DOHH2 (cell line): ENCODE measurements at regions not wholly inside any gene's neighbourhood (a gene's known extent, or its start where the extent isn't known, plus 50 kb on each side); places are given as distances from the start of the nearest gene placed in this dataset.
A peak's percentile ranks its signal among the peaks of the same experiment; 100 is the strongest.

Experiments
- H3F3A ChIP-seq: fragments of 200-600 bp; sonication (generic), shearing (Covaris generic); 2 replicates; pipeline ENCODE4 v1.6.0; 2016; ENCODE audit warnings: antibody characterized with exemption, mild to moderate bottlenecking; ENCODE audit not compliant: control insufficient read depth, insufficient read depth
- H3K27ac ChIP-seq: fragments of 200-600 bp; sonication (generic); 2 replicates; pipeline ENCODE4 v1.5.1; 2014; ENCODE audit warnings: low read depth, mild to moderate bottlenecking, low read length, moderate library complexity
- H3K27me3 ChIP-seq: fragments of 200-600 bp; sonication (generic); 2 replicates; pipeline ENCODE4 v1.6.1; 2014; ENCODE audit warnings: mild to moderate bottlenecking, low read length, mixed read lengths; ENCODE audit not compliant: control insufficient read depth
- H3K36me3 ChIP-seq: fragments of 200-600 bp; sonication (generic); 2 replicates; pipeline ENCODE4 v1.6.1; 2014; ENCODE audit warnings: mild to moderate bottlenecking, low read length, moderate library complexity, mixed read lengths; ENCODE audit not compliant: control insufficient read depth
- H3K4me1 ChIP-seq: fragments of 200-600 bp; sonication (generic); 2 replicates; pipeline ENCODE4 v1.6.1; 2014; ENCODE audit warnings: mild to moderate bottlenecking, low read length, mixed read lengths; ENCODE audit not compliant: control insufficient read depth
- H3K4me2 ChIP-seq: fragments of 200-600 bp; sonication (generic); 2 replicates; pipeline ENCODE4 v1.6.0; 2014; ENCODE audit warnings: mild to moderate bottlenecking, low read length, moderate library complexity
- H3K4me3 ChIP-seq: fragments of 200-600 bp; sonication (generic); 2 replicates; pipeline ENCODE4 v1.5.1; 2014; ENCODE audit warnings: mild to moderate bottlenecking, low read length, mixed read lengths
- H3K79me2 ChIP-seq: fragments of 200-600 bp; sonication (generic); 2 replicates; pipeline ENCODE4 v1.6.1; 2014; ENCODE audit warnings: mild to moderate bottlenecking, low read length, mixed read lengths; ENCODE audit not compliant: control insufficient read depth
- H3K9me2 ChIP-seq: fragments of 200-600 bp; sonication (generic); replicated peaks from 2 replicates; pipeline ENCODE4 v1.6.1; 2014; ENCODE audit warnings: mild to moderate bottlenecking, low read length, mixed read lengths; ENCODE audit not compliant: control insufficient read depth
- H3K9me3 ChIP-seq: fragments of 200-600 bp; sonication (generic); 2 replicates; pipeline ENCODE4 v1.6.1; 2014; ENCODE audit warnings: antibody characterized with exemption, low read length, mixed read lengths; ENCODE audit not compliant: control insufficient read depth, insufficient read depth
- H4K20me1 ChIP-seq: fragments of 200-600 bp; sonication (generic); 2 replicates; pipeline ENCODE4 v1.6.0; 2014; ENCODE audit warnings: low read depth, mild to moderate bottlenecking, antibody characterized with exemption, low read length, moderate library complexity; ENCODE audit not compliant: control insufficient read depth, insufficient read depth
- EZH2phosphoT487 ChIP-seq: fragments of 200-600 bp; sonication (generic); IDR thresholded peaks from 2 replicates; pipeline ENCODE4 v1.6.1; 2017; ENCODE audit warnings: borderline replicate concordance, mild to moderate bottlenecking, antibody characterized with exemption, low read length, moderate library complexity, mixed read lengths
- TF ChIP-seq, protein P1 (sequence below): fragments of 200-600 bp; sonication (generic); IDR thresholded peaks from one replicate; pipeline ENCODE4 v1.5.1; 2014; ENCODE audit warnings: antibody characterized with exemption, mild to moderate bottlenecking, low read depth, low read length; ENCODE audit not compliant: poor library complexity, severe bottlenecking

DNA sequence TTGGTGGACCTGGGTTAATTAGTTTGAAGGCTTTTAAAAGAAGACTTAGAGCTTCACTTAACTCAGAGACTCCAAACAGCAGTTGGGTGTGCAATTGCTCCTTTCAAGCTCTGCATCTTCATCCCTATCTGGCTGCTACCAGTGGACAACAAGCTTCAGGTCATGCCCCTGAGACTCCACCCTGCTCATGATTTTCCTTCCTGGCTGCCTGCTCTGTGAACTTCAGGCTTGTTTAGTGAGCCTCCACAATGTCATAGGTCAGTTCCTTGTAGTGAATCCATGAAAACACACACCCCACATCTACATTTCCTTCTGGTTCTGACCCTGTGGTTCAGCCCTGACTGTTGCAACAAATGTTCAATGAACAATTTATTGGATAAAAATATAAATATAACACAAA is 61.1 kb upstream of the MARCKS start:
- Histone ChIP-seq H3K4me2 (no peak overlapping the region), H3K79me2 (no peaks in the 10 kb centered on the region), H3K4me1 (no peaks in the 10 kb centered on the region), H3F3A (no peaks in the 10 kb centered on the region), H4K20me1 (no peaks in the 10 kb centered on the region), H3K36me3 (no peaks in the 10 kb centered on the region), H3K9me2 (no peaks in the 10 kb centered on the region), H3K27me3 (no peaks in the 10 kb centered on the region), H3K9me3 (no peaks in the 10 kb centered on the region), H3K27ac (no peak overlapping the region), H3K4me3 (no peak overlapping the region)
- TF ChIP-seq EZH2phosphoT487: no peak
- TF ChIP-seq, protein P1, sequence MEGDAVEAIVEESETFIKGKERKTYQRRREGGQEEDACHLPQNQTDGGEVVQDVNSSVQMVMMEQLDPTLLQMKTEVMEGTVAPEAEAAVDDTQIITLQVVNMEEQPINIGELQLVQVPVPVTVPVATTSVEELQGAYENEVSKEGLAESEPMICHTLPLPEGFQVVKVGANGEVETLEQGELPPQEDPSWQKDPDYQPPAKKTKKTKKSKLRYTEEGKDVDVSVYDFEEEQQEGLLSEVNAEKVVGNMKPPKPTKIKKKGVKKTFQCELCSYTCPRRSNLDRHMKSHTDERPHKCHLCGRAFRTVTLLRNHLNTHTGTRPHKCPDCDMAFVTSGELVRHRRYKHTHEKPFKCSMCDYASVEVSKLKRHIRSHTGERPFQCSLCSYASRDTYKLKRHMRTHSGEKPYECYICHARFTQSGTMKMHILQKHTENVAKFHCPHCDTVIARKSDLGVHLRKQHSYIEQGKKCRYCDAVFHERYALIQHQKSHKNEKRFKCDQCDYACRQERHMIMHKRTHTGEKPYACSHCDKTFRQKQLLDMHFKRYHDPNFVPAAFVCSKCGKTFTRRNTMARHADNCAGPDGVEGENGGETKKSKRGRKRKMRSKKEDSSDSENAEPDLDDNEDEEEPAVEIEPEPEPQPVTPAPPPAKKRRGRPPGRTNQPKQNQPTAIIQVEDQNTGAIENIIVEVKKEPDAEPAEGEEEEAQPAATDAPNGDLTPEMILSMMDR: no peak

DNA sequence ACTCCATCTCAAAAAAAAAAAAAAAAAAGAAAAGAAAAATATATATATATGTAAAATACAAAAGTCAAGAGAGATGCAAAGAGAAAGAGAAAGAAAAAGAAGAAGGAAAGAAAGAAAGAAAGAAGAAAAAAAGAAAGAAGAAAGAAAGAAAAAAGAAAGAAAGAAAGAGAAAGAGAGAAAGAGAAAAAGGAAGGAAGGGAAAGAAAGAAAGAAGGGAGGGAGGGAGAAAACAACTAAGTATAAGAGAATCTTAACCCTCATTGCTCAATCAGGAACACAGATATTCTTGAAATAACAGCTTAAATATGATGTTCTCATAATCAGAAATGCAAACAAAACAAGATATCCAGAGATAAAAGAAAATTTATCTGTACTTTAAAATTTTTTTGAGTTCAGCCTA is 54.4 kb upstream of the MARCKS start:
- Histone ChIP-seq H3K4me3 (no peak overlapping the region), H3F3A (no peaks in the 10 kb centered on the region), H3K27ac (no peak overlapping the region), H3K4me2 (no peak overlapping the region), H3K79me2 (no peaks in the 10 kb centered on the region), H3K4me1 (peaks cover 7% of the 10 kb centered on the region), H3K27me3 (no peaks in the 10 kb centered on the region), H3K9me2 (no peaks in the 10 kb centered on the region), H3K36me3 (no peaks in the 10 kb centered on the region), H3K9me3 (no peaks in the 10 kb centered on the region), H4K20me1 (no peaks in the 10 kb centered on the region)
- TF ChIP-seq, protein P1: no peak
- no peak for TF ChIP-seq EZH2phosphoT487

DNA sequence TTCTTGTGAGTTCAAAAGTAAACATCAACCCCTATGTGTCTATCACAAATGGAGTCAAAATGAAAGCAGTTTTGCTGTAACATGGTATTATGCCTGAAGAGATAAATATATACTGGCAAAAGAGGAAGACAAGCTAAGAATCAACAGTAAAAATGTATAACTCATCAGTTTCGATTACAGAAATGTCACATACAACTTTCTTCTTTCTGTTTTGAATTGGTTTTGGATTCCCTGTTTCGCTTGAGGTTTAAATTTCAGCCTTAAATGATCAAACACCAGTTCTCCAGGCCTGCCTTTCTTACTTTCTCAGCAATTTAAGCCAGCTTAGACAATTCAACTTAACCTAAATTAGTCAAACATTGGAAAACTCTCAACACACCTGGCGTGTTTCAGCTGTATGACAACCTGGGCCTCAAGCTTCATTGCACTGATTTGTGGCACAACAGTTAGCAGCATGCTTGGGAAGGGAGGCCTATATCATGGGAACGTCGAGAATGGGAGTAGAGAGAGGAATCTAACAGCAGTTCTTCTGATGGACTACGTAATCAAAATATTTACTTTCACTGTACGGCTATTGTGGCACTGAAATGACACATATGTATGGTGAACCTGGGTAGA is 51.9 kb upstream of the MARCKS start:
- Histone ChIP-seq H3K79me2 (no peaks in the 10 kb centered on the region), H3K4me2 (peak overlapping the region; percentile 13), H3K9me3 (no peaks in the 10 kb centered on the region), H3F3A (peaks cover 5% of the 10 kb centered on the region; the same call in 1 of the 2 replicates), H3K9me2 (no peaks in the 10 kb centered on the region), H3K27ac (no peak overlapping the region), H3K36me3 (no peaks in the 10 kb centered on the region), H4K20me1 (no peaks in the 10 kb centered on the region), H3K27me3 (no peaks in the 10 kb centered on the region), H3K4me3 (no peak overlapping the region), H3K4me1 (peaks cover 26% of the 10 kb centered on the region)
- TF ChIP-seq, protein P1: no peak
- no peak for TF ChIP-seq EZH2phosphoT487
